GM19438 (cell line): ENCODE measurements at regions not wholly inside any gene's neighbourhood (a gene's known extent, or its start where the extent isn't known, plus 50 kb on each side); places are given as distances from the start of the nearest gene placed in this dataset.
A peak's percentile ranks its signal among the peaks of the same experiment; 100 is the strongest.
"Not testable (repeated sequence)": the region's sequence is repeated elsewhere in the genome, so short reads cannot be mapped to it uniquely, and the experiment has no call there.

Source experiments
- ATAC-seq: cut with Tn5 transposase; IDR thresholded peaks from one replicate; pipeline ENCODE4 v1.9.1; 2021; ENCODE audit warnings: low read depth; ENCODE audit not compliant: unreplicated experiment

- ATAC-seq: no peak
These were observed 118.8 kb downstream of the ATPSCKMT start for GRCh38 chr5:10130881-10131280.

GRCh38 chr5:10126900-10127299, 122.8 kb downstream of the ATPSCKMT start:
- ATAC-seq: no peak

DNA sequence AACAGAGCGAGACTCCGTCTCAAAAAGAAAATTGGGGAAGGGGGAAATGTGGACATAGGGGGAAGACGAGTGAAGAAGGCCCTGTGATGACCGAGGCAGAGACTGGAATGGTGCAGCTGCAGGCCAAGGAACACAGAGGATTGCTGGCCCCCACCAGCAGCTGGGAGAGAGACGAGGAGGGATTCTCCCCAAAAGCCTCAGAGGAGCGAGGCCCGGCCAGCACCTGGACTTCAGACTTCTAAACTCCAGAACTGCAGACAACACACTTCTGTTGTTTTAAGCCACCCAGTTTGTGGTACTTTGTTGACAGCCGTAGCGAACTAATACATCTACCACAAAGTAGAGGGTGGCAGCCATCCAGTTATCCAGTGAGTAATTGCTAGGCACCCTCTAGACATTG, 124.6 kb downstream of the ATPSCKMT start:
- no peak for ATAC-seq

DNA sequence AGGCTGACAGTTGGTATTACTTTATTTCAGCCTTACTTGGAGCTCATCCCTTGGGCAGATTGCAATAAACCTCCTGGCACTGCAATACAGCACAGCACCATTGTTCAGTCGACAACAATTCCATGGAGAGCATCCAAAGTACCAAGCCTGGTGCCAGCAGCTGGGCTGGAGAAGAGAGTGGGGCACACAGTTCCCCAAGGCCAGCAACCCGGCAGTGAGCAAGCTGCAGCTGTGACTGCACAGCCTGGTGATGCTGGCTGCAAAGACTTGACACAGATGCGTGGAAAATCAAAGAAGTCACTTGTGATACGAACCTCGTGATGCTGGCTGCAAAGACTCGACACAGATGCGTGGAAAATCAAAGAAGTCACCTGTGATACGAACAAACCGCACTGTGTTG, 125.4 kb downstream of the ATPSCKMT start:
- ATAC-seq: no peak

DNA sequence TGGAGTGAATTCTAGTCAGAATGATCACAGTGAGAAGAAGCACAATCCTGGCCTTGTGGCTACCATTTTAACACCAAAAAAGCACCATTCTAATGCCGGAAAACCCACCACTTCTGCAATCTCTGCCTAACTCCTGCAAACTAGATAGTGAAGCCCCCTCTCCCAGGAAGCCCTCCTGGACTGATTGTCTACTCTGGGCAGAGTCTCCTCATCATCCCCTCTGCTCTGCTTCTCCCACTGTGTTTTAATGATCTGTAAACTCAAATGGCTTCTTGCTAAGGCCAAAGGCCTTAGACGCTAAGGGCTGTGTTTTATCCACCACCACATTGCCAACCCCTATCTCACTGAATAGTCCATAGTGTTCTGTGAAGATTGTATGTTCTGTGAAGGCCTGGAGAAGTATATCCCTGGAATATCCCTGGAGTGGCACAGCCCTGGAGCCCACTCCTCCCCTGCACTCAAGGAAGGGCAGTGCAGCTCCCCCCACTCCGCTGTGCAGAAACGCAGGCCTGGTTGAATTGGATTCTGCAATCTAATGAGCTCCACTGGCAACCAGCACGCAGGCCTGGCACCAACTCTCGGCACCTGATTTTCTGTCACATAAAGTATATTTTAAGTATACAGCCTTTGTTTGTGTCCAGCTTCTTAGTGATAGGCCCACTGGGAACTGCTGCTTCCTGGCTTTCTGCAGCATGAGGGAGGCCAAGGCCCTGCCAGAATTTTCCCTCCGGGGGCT, 126.3 kb downstream of the ATPSCKMT start:
- ATAC-seq: no peak

- ATAC-seq: no peak
These were observed 127.5 kb downstream of the ATPSCKMT start for GRCh38 chr5:10122076-10122726.

- no peak for ATAC-seq
These were observed 128.8 kb downstream of the ATPSCKMT start for GRCh38 chr5:10120934-10121333.

DNA sequence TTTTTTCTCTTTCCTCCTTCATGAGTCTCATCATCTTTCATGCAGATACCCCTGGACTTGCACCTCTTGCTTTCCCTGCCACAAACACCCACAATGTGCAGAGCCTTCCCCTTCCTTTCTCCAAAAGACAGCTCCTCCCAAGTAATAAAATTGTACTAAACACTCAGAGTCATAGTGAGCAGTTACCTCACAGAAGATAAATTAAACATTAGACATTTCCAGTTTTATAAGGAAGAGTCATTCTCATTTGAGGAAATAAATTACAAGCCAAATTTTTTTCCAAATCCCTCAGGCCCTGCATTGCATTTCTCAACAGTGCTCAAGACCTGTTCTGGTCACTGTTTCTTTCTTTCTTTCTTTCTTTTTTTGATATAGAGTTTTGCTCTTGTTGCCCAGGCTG, 131.5 kb downstream of the ATPSCKMT start:
- no peak for ATAC-seq

DNA sequence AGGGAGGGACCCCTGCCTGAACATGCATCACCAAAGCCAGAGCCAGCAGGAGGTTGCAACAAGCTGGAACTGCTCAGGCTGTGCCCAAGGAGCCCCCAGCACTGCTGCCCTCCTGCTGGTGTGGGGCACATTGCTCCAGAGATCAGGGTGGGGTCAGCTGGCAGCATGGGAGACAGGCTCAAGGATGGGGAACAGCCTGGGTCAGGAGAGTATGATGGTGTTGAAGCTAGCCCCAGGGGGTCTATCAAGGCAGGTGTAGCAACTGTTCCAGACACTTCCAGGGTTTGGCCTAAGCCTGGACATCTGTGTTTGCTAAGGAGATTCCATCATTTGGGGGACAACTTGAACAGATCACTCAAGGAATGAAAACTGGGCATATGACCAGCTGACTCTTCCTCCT, 133.1 kb downstream of the ATPSCKMT start:
- ATAC-seq: no peak

GRCh38 chr5:10115669-10116068, 134.0 kb downstream of the ATPSCKMT start:
- ATAC-seq: no peak

- peak; percentile 77 for ATAC-seq
These were observed 138.1 kb downstream of the ATPSCKMT start for GRCh38 chr5:10111571-10111970.

DNA sequence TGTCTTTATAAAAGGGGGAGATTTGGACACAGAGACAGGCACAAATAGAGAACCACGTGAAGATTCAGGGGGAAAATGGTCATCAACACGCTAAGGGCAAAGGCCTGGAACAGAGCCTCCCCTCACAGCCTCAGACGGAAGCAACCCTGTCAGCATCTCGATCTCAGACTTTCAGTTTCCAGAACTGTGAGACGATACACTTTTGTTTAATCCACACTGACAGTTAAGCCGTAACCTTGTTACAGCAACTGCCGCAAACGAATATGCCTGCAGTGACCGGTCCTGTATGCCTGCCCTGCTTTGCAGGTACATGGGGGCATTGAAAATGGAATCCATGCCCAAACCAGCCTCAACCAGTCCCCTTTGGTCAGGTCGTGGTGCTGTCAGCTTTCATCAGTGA, 139.5 kb downstream of the ATPSCKMT start:
- no peak for ATAC-seq

DNA sequence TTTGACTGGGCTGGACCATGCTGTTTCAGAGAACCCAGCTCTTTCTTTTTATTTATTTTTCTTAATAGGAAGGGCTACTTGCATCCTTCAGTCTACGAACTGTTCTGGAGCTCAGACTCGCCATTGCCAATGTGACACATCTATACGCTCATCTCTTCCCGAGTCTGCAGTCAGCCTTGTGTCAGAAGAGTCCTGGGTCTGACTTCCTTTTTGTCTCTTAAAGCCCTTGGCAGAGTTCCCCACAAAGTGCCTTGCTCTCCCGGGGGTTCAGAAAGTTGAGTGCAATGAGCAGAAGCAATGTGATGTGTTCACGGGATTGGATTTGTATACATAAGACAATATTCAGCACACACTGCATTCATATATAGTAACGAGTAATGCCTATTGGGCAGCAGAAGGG, 140.4 kb downstream of the ATPSCKMT start:
- no peak for ATAC-seq

GRCh38 chr5:10106806-10107205, 142.9 kb downstream of the ATPSCKMT start:
- ATAC-seq: no peak

- ATAC-seq: no peak
These were observed 143.4 kb downstream of the ATPSCKMT start for GRCh38 chr5:10106285-10106684.

GRCh38 chr5:10102706-10103497, 146.8 kb downstream of the ATPSCKMT start:
- ATAC-seq: no peak

GRCh38 chr5:10102235-10102634, 147.5 kb downstream of the ATPSCKMT start:
- not testable (repeated sequence) for ATAC-seq

DNA sequence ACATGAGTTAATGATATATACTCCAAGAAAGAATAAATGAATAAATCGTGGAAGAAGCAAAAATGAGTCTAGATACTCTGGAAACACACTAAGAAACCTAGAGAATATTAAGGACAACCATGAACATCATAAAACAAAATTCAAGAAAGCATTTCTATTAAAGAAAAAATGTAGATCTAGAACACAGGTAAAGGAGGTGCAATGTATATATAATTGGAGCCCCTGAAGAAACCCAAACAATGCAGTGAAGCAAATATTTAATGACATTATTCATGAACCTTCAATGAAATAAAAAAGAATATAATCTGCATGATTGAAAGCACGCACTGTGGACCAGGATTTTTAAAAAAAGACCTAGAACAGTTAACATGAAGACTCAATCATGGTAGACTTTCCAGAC, 150.1 kb downstream of the ATPSCKMT start:
- no peak for ATAC-seq

DNA sequence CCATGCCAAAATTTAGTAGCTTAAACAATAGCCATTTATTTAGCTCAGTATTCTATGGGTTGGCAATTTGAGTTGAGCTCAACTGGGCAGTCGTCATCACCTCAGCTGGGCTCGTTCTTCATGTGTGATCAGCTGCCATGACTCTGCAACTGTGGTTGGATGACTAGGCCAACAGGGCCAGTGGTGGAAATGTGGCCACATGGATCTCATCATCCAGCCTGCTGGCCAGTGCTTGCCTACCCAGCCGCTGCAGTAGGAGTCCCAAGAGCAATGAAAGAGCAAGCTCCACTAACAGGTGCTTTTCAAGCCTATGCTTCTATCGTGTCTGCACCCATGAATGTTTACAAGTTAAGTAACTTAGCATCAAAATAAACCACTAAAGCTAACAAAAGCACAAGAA, 158.0 kb downstream of the ATPSCKMT start:
- no peak for ATAC-seq

DNA sequence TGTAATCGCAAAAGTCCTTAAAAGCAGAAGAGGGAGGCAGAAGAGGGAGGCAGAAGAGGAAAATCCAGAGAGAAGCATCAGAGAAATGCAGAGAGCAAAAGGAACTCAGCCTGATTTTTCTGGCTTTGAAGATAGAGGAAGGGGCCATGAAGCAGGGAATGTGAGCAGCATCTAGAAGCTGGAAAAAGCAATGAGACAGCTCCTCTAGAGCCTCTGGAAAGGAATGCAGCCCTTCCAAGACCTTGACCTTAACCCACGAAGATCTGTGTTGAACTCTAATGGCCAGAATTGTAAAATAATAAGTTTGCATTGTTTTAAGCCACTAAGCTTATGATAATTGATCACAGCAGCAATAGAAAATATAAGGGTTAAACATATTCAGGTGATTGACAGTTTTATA, 159.6 kb downstream of the ATPSCKMT start:
- ATAC-seq: no peak

DNA sequence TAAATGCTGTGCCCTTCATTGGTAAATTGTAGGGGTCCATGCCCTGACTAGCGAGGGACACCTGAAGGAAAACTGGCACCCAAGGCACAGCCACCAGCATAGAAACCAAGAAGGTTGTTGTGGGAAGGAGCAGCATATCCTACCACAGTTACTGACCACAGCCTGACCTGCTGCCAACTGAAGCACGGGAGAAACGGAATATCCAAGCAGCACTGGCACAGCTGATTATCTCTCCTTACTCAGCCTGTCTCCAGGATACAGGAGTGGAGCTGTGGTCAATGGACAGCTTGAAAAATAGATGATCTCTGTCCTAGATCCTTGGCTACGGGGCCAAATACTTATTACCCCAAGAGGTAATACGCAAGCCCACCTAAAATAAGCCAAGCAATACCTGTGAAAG, 164.5 kb downstream of the ATPSCKMT start:
- no peak for ATAC-seq

DNA sequence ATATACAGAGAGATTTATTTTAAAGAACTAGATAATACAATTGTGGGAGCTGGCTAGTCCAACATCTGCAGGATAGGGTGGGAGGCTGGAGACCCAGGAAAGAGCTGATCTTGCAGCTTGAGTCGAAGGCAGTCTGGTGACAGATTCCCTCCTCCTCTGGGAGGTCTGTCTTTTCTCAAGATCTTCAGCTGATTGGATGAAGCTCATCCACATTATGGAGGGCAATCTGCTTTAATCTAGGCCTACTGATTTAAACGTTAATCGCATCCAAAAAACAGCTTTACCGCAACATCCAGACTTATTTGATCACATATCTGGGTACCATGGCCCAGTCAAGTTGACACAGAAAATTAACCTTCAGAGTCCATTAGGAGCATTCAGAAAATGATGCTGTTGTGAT, 168.1 kb downstream of the ATPSCKMT start:
- no peak for ATAC-seq
